BJ (cell line): ENCODE measurements at regions not wholly inside any gene's neighbourhood (a gene's known extent, or its start where the extent isn't known, plus 50 kb on each side); places are given as distances from the start of the nearest gene placed in this dataset.

ENCODE experiments used
- CTCF ChIA-PET: fragments of 350-600 bp; formaldehyde crosslinking; extraction: SDS; loops from one replicate; lab custom pipeline; 2021; ENCODE audit warnings: antibody characterized with exemption, inconsistent platforms; lab: Yijun Ruan, JAX
- POLR2A ChIA-PET: fragments of 300-600 bp; sonication (Branson Sonifier 250); formaldehyde crosslinking; extraction: SDS; loops from one replicate; lab custom pipeline; 2021; ENCODE audit warnings: antibody characterized with exemption; lab: Charles Lee
- DNase-seq: peaks from one replicate; pipeline ENCODE4 v3.0.0-alpha.2; 2011; ENCODE audit warnings: low read depth
- H3K27me3 ChIP-seq: 2 replicates; pipeline ENCODE4 v1.6.0; 2011; ENCODE audit warnings: low read length; ENCODE audit not compliant: control insufficient read depth, insufficient read depth
- H3K36me3 ChIP-seq: 2 replicates; pipeline ENCODE4 v1.5.1; 2011; ENCODE audit warnings: low read length; ENCODE audit not compliant: control insufficient read depth, insufficient read depth
- H3K4me3 ChIP-seq: 2 replicates; pipeline ENCODE4 v1.5.1; 2011; ENCODE audit warnings: low read depth, mild to moderate bottlenecking, control low read depth, low read length
- TF ChIP-seq, protein P1 (sequence below): IDR thresholded peaks from 2 replicates; pipeline ENCODE4 v1.5.1; 2011; ENCODE audit warnings: low read depth, mild to moderate bottlenecking, control low read depth, inconsistent platforms, low read length, moderate library complexity; ENCODE audit not compliant: insufficient read depth

DNA sequence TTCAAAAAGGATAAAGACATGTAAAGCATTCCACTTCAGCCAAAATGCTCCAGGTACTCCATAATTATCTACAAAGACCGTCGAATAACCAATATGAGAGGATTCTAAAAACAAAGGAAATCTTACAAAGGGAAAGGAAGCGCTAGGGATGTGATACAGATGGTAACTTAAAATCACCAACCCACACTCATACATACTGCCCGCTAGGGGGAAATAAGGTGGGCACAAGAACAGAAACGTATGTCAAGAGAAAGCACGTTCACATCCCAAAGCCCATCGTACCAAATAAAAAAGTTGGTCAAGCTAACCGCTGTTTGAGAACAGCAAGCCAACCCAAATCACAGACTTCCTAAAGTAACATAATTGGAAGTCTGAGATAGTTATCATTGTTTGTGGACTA, 429.4 kb downstream of the SHQ1 start:
- Histone ChIP-seq H3K36me3 (no peaks in the 10 kb centered on the region), H3K4me3 (no peak overlapping the region), H3K27me3 (no peaks in the 10 kb centered on the region)
- ChIA-PET POLR2A (no interaction called here), CTCF (no interaction called here)
- TF ChIP-seq, protein P1, sequence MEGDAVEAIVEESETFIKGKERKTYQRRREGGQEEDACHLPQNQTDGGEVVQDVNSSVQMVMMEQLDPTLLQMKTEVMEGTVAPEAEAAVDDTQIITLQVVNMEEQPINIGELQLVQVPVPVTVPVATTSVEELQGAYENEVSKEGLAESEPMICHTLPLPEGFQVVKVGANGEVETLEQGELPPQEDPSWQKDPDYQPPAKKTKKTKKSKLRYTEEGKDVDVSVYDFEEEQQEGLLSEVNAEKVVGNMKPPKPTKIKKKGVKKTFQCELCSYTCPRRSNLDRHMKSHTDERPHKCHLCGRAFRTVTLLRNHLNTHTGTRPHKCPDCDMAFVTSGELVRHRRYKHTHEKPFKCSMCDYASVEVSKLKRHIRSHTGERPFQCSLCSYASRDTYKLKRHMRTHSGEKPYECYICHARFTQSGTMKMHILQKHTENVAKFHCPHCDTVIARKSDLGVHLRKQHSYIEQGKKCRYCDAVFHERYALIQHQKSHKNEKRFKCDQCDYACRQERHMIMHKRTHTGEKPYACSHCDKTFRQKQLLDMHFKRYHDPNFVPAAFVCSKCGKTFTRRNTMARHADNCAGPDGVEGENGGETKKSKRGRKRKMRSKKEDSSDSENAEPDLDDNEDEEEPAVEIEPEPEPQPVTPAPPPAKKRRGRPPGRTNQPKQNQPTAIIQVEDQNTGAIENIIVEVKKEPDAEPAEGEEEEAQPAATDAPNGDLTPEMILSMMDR: no peak
- no peak for DNase-seq

DNA sequence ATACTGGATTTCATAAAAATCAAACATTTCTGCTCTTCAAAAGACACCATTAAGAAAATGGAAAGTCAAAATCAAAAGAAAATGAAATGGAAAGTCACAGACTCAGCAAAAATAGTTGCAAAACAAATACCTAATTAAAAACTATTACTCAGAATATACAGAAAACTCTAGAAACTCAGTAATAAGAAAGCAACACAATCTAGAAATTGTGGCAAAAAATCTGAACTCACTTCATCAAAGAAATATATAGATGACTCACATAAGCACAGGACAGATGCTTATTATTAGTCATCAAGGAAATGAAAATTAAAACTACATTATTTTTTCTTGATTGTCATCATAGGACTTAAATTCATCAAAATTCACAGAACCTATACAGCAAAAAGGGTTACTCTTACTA, 430.0 kb downstream of the SHQ1 start:
- Histone ChIP-seq H3K36me3 (no peaks in the 10 kb centered on the region), H3K27me3 (no peaks in the 10 kb centered on the region), H3K4me3 (no peak overlapping the region)
- no peak for DNase-seq
- POLR2A ChIA-PET: no interaction called here
- TF ChIP-seq, protein P1: no peak
- CTCF ChIA-PET: no interaction called here

DNA sequence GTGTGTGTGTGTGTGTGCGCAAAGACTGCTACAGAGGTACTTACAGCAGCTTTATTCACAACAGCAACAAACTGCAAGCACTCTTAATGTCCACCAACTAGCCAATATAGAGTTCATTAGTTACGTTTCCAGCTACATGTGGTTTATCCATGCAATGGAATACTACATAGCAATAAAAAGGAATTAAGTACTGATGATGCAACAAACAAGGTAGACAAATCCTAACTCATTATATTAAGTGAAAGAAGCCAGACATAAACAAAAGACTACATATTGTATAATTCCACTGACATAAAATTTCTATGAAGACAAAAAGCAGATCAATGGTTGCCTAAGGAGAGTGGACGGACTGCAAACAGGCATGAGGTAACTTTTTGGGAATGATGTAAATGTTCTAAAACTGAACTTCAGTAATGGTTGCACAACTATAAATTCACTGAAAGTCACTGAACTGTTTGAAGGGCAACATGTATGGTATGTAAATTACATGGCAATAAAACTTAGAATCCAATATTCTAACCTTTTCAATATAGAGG, 433.7 kb downstream of the SHQ1 start:
- TF ChIP-seq, protein P1: no peak
- DNase-seq: no peak
- ChIA-PET POLR2A (no interaction called here), CTCF (no interaction called here)
- H3K36me3 ChIP-seq: no peaks in the 10 kb centered on the region
- H3K4me3 ChIP-seq: no peak overlapping the region
- H3K27me3 ChIP-seq: no peaks in the 10 kb centered on the region

DNA sequence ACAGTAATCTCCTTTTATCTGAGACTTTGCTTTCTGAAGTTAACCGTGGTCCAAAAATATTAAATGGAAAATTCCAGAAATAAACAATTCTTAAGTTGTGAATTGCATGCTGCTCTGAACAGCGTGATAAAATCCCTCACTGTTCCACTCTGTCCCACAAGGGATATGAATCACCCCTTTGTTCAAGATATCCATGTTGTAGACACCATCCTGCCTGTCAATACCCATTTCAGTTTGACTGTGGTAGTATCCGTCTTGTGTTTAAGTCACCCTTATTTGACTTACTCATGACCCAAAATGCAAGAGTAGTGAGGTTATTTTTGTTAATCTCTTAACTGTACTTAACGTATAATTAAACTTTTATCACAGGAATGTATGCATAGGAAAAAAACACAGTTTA, 435.0 kb downstream of the SHQ1 start:
- POLR2A ChIA-PET: no interaction called here
- DNase-seq: no peak

DNA sequence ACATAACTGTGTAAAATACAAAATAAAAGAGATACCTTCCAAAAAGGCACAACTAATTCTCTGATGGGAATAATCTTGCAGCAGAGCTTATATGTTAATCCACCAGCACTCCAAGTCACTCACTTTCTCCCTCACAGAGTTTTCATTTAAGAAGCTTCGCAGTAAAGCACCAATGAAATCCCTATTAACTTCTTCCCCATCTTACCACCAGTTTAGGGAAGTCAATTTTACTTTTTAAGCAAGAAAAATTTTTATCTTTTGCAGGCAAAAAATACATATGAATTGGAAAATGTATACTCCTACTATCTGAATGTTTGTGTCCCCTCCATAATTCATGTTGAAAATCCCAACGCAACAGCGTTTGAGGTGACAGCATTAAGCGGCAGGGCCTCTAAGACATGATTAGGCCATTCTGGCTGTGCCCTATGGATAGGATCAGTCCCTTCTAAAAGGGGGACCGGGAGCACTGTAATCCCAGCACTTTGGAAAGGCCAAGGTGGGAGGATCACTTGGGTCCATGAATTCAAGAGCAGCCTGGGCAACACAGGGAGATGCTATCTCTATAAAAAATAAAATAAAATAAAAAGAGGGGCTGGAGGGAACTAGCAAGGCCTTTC, 435.8 kb downstream of the SHQ1 start:
- ChIA-PET CTCF (interaction anchor here (0.6 to 1.0 kb wide), 2 partner anchors 80 to 1155 kb away, joined by 3 read pairs; no protein-coding TSS in a partner anchor), POLR2A (no interaction called here)
- no peak for DNase-seq
- Histone ChIP-seq H3K27me3 (no peaks in the 10 kb centered on the region), H3K36me3 (no peaks in the 10 kb centered on the region; the same call in 1 of the 2 replicates), H3K4me3 (no peak overlapping the region)
- TF ChIP-seq, protein P1: no peak

More for the DNA sequence above, 435.0 kb downstream of the SHQ1 start:
- no peaks in the 10 kb centered on the region for H3K27me3 ChIP-seq
- CTCF ChIA-PET: no interaction called here
- TF ChIP-seq, protein P1: no peak
- no peak overlapping the region for H3K4me3 ChIP-seq
- no peaks in the 10 kb centered on the region for H3K36me3 ChIP-seq
